Glomerular endothelial cell (primary cell): ENCODE measurements at regions not wholly inside any gene's neighbourhood (a gene's known extent, or its start where the extent isn't known, plus 50 kb on each side); places are given as distances from the start of the nearest gene placed in this dataset.
"Not testable (repeated sequence)": the region's sequence is repeated elsewhere in the genome, so short reads cannot be mapped to it uniquely, and the experiment has no call there.

ENCODE experiments used
- DNase-seq: peaks from one replicate; pipeline ENCODE4 v3.0.0-alpha.2; 2011; ENCODE audit warnings: low read depth, low spot score; ENCODE audit errors: extremely low read depth

DNA sequence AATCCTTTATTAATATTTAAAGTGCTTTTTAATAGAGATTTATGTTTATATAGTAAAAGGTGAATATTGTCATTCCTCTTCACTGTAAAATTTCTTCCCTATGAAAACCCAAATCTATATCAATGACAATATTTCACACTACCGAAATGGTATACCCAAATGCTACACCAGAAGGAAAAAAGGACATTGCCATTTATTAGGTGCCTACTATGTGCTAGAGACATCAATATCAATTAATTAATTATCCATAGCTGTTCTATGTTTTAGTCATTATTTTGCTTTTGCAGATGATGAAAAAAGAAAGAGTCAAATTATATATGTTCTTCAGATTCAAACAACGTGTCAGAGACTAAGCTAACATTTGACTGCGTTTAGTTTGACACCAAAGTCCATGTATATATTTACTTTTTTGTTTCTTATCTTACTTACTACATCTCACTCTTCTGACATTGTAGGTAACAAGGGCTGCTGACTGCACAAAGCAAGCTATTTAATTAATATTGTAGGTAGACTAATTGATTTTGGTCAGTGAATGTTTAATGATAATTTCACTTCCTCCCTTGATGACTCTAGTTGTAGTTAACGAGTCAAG is 614.0 kb upstream of the FOXG1 start:
- DNase-seq: no peak

DNA sequence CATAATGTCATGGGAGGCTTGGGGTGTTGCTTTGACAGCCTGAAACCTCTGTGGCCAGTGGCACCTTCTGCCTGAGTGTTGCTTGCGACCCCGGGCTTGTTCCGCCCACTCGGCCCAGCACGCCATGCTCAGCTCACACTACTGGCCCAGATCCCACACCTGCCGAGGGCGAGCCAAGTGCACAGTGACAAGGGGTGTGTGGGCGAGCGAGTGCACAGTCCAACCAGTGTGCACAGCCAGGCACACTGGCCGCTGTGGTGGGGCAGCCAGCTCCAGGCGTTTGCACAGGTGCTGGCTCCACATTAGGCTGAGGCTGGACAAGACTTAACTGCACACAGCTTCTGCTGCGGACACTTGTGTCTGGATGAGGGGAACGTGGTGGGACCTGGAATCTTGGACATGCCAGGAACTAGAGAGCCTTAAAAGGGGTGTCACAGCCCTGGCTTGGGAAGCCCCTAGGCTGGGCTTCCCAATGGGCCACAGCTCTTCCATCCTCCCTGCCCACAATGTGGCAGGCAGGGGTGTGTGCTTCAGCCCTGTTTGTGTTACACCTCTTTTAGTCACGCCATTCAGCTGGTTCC is 609.2 kb upstream of the FOXG1 start:
- no peak for DNase-seq

DNA sequence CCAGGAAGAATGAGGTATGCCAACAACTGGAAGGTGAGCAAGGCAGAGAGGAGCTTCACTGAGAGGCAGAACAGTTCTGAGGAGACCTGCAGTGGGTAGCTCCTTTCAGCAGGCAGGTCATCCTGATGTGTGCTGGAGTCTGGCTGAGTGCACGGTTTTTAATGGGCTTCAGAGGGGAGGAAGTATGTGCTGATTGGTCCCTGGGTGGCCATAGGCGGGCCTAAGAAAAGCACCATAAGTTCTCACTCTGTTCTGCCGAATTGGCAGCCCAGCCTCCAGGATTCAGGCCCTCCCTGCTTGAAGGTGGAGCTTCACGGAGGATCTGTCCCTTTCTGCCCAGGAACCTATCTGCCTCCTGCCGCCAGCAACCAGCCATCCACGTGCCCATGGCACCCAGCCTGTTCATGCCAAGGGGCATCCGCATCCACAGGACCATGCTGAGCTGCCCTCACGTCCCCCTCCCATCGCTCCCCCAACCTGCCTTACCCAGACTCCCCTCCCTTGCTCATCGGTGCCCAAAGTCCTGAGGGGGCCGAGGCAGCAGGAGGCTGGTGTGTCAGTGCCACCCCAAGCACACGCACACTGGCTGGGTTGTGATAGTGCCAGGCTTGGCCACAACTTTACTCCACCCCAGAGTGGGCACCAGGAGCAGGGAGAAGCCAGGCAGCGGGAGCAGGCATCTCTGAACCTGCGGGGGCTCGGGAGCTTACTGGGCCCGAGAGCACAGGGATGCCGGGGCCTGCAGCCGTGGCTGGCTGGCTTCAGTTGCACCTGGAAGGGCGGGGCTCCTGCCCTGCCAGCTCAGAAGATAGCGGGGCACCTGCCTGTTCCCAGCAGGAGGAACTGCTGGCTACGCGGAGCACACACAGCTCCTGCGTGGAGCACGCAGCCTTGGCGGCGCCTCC is 608.4 kb upstream of the FOXG1 start:
- no peak for DNase-seq

DNA sequence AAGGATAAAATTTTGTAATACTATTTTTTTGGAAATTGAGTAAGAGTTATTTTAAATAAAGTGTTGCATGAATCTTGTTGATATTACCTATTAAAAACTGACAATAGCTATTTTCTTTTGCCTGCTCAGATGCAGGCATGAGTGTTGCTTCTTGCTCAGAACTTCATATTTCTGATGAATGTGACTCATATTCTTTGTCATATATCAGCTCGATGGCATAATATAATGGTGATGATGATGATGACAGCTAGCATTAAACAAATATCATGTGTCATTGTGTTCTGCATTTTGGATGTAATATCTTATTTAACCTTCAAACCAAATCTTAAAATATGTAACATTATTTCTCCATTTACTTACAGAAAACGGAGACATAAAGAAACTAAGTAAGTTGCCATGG is 605.5 kb upstream of the FOXG1 start:
- DNase-seq: no peak

DNA sequence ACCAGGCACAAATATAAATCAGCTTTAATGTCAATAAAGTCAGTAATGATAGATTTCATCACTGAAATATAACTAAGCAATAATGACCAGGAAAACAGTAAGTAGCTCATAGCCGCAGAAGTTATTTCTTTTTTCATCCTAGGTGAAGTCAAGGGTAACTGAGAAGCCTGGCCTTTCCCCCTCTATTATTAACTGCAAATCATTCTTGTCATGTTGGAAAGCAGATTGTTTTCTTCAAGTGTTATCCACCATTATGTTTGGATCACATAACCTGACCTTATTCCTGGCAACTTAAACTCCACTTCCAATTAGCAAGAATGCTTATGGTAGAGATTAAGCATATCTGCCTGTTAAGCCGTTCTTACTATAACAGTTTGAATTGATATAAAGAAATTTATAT is 603.4 kb upstream of the FOXG1 start:
- DNase-seq: no peak

DNA sequence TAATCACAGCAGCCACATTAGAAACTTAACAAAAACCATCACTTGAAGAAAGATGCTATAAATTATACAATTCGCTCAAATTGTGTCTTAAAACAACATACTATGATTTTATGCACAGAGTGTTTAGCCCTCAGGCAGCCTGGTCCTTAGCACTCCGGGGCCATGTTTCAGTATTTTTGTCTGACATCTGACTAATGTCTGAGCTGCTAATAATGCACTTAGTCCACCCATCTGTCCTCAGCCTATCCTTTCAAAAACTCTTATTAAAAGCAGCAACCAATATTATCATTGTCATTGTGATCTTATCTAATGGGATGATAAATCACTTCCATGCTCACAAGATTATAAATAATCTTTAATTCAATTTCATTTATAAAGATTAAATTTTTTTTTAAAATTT is 602.7 kb upstream of the FOXG1 start:
- DNase-seq: no peak

DNA sequence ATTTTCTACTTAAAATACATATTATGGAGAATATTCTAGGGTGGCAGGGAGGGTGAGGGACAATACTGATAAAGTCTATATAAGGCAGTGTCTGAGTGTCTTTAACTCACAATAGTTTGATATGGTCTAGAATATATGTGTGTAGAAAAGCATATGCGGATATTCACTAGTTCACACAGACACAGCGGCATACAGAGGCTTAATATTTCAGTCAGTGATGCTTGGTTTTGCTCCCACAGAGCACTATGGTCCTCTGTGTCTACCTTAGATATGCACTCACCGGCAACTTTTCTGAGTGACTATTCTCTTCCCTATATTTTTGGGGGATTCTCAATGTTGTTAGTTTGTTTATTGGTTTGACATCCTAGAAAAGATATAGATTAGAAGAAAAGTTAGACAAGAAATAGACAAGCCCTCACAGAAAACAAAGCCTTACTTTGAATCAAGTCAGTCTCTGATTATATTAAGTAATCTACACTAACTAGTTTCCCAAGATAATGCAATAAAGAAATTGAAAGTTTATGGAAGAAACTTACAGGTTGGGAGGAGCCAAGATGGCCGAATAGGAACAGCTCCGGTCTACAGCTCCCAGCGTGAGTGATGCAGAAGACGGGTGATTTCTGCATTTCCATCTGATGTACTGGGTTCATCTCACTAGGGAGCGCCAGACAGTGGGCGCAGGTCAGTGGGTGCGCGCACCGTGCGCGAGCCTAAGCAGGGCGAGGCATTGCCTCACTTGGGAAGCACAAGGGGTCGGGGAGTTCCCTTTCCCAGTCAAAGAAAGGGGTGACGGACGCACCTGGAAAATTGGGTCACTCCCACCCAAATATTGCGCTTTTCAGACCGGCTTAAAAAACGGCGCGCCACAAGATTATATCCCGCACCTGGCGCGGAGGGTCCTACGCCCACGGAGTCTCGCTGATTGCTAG is 578.4 kb upstream of the FOXG1 start:
- not testable (repeated sequence) for DNase-seq

DNA sequence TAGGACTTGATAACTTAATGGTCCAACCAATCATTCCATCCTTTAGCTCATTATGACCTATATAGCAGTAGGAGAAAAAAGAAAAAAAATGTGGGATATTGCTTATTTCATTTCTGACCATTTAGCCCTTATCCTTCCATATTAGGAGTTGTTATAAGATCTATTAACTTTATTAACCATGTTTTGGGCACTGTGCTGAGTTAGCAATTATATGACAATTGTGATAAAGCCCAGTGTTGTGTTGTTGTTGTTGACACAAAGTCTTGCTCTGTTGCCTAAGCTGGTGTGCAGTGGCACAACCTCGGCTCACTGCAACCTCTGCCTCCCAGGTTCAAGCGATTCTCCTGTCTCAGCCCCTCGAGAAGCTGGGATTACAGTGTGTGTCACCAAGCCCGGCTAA is 569.7 kb upstream of the FOXG1 start:
- no peak for DNase-seq

DNA sequence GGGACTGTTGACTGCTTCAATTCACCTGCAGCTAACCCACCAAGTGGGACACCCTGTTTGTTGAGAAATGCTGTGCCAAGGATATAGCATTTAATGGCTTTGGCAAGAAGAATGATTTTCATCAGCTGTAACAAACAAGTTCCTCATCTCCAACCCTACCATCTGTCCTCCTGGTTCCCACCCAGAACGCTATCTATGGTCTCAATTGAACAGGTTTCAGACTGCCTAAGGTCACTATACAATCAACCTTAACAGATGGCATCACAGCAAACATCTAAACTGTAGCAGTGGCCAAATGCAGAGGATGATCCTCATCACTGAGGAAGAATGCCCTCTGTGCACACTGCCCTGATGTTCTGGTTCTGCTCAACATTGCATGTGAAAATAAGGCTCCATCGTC is 546.2 kb upstream of the FOXG1 start:
- DNase-seq: no peak

DNA sequence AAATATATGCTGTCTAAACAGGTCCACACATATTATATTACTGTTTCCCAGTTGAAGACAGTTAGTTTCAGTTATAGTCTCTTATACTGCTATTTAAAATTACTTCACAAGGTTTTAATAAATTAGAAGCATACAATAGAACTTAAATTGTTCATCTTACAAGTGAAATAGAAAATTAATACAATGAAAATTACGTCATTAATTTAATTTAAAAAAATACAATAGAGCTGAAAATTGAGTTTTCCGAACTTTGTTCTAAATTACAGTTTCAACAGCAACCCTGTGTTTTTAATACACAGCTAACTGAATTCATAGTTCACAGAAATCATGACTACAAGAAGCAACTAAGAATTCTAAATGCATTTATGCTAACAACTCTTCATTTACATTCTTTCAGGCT is 525.7 kb upstream of the FOXG1 start:
- DNase-seq: no peak

DNA sequence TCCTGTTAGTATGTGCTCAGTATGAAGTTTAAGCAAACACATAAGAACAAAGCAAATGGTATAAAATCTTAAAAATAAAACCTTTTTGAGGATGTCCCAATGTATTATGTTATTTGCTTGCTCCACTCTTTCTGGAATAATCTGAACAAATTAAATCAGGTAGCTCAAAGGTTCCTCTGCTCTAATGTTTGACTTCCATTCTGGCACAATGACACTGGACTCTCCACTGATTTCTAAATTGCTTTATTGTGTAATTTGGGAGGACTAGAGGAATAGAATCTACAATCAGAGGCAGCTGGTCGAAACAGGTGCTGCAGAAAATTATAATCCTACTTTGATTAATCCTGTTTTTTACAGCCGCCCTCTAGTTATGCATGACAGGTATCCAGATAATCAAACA is 523.7 kb upstream of the FOXG1 start:
- DNase-seq: no peak

DNA sequence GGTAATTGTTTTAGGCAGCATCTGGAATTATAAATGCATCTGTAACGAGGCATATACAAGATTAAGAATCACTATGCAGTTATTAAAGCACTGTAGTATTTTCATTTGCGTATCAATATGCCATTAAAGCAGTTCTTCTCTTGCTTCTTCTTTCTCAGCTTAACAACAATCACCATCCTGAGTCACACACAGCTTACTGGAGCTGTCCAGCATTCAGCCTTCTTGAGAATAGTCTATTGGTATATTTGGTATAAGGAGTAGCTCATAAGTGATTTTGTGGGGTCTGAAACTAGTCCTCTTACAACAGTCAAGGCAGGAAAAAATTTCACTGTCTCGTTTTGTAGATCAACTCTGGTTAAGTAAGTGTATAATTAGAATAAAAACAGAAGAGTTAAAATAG is 523.0 kb upstream of the FOXG1 start:
- DNase-seq: no peak

DNA sequence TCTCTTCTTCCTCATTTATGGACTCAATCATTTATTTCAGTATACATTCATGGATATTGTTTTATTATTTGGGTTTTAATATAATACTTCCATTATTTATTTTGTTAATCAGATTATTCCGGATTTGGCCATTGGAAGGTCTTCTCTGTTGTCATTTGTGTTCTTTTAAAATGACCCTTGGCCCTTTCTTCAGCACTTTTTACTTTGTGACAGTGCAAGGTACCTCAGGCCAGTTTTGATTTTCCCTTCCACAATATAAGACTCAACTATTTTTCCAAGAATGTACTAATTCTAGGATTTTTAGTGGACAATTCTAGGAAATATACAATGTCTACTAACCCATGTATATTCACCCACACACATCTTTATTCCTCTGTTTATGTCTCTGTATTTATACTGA is 521.4 kb upstream of the FOXG1 start:
- DNase-seq: no peak

DNA sequence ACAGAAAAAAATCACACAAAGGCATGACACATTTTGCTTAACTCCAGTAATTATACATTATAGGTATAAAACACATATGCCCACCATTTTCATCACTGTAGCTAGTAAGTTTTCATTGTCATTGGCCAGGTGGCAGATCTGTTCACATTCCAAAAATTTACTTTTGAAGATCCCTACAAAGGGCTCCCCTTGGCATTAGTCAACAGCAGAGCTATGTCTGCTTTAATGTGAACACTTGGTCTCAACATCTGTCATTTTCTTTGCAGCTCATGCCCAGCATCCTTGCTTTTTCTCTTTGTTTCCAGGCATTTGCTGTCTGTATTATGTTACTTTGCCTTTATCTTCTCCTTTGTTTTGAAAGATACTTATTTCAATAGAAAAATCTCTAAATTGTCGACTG is 519.1 kb upstream of the FOXG1 start:
- no peak for DNase-seq

DNA sequence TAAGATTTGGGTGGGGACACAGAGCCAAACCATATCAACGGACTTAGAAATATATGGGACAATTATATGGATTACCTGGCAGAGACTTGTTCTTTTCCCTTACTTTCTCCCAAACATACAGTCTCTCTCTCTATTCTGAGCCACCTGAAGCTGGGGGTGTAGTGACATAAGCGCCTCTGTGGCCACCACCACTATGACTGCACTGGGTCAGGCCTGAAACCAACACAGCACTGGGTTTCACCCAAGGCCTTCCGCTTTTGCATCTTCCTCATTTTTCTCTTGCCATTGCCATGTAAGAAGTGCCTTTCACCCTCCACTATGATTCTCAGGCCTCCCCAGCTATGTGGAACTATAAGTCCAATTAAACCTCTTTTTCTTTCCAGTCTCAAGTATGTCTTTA is 514.5 kb upstream of the FOXG1 start:
- DNase-seq: not testable (repeated sequence)

DNA sequence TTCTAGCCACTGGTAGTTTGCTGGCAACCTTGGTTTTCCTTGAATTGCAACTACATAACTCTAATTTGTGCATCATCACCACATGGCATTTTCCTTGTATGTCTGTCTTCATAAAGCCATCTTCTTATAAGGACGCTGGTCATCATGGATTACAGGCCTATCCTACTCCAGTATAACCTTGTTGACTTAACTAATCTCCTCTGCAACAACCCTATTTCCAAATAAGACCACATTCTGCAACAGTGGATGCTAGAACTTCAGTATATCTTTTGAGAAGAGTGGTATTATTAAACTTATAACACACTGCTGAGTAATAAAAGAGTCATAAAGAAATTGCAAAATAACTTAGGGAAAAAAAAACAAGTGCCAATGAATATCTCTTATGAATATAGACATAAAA is 511.8 kb upstream of the FOXG1 start:
- no peak for DNase-seq

DNA sequence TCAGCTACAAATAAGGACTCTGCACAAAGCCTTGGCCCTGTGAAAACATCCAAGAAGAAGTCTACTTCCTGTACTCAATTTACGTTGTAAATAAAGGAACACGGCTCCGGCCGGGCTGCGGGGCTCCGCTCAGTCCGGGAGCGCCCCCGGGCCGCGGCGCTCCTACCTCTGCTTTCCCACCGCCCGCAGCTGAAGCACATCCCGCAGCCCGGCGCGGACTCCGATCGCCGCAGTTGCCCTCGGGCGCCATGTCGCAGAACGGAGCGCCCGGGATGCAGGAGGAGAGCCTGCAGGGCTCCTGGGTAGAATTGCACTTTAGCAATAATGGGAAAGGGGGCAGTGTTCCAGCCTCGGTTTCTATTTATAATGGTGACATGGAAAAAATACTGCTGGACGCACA is 502.3 kb upstream of the FOXG1 start:
- DNase-seq: no peak

DNA sequence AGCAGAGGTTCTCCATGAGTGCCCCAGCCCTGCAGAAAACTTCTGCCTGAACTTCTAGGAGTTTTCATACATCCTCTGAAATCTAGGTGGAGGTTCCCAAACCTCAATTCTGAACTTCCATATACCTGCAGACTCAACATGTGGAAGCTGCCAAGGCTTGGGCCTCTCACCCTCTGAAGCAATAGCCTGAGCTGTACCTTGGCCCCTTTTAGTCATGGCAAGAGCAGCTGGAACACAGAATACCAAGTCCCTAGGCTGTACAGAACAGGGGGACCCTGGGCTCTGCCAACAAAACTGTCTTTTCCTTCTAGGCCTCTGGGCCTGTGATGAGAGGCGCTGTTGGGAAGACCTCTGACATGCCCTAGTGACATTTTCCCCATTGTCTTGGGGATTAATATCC is 494.3 kb upstream of the FOXG1 start:
- DNase-seq: no peak

DNA sequence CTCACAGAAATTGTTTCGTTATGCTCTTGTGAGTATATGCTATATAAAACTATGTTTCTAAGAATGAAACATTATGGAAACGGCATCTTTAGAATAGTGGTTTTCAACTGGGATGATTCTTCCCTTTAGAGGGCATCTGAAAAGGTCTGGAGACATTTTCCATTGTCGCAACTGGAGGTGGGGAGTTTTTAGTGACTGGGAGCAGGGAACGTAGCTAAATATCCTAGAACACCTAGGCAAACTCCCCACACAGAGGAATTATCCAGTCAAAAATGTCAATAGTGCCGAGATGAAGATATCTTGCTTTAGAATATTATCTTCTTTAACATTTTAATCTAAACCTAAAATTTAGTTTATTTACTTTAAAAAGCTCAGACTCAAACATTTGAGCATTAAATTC is 486.1 kb upstream of the FOXG1 start:
- no peak for DNase-seq

DNA sequence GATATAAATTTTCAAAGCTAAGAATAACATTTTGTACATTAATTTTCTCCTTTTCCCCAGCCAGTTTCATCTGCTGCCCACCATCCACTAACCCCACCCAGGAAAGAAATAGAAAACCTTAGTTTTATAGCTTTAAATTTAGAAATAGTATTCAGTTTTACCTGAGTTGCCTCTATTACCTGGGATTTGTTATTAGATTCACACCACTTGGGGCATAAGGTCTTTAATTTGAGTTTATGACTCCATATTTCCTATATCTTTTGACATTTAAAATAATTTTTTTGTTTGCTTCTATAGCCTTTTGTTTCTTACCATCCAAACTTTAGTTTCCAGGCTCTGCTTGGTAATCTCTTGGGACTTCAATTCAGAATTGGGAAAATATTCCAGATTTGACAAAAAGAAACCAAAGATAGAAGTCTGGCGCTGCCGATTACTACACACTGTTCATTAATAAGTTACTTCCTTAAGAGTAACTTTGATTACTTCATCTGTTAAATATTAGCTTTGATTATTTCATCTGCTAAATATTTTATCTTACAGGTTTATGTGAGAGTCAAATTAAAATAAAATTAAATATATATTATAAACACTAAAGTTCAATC is 485.5 kb upstream of the FOXG1 start:
- DNase-seq: no peak
